Mesendoderm (in vitro differentiated cells): ENCODE measurements at regions not wholly inside any gene's neighbourhood (a gene's known extent, or its start where the extent isn't known, plus 50 kb on each side); places are given as distances from the start of the nearest gene placed in this dataset.

Experiments
- DNase-seq: peaks from one replicate; pipeline ENCODE4 v3.0.0; 2013
- H2AK5ac ChIP-seq: 2 replicates; pipeline ENCODE4 v1.6.1; 2013; ENCODE audit warnings: low read length, inconsistent platforms
- H2BK120ac ChIP-seq: 2 replicates; pipeline ENCODE4 v1.6.1; 2013; ENCODE audit warnings: low read depth, mild to moderate bottlenecking, low read length, moderate library complexity, mixed read lengths
- H2BK15ac ChIP-seq: replicated peaks from 2 replicates; pipeline ENCODE4 v1.6.1; 2013; ENCODE audit warnings: low read depth, mild to moderate bottlenecking, moderate library complexity
- H2BK5ac ChIP-seq: 2 replicates; pipeline ENCODE4 v1.6.1; 2013; ENCODE audit warnings: low read length, inconsistent platforms
- H3K18ac ChIP-seq: 2 replicates; pipeline ENCODE4 v1.6.1; 2013; ENCODE audit warnings: mild to moderate bottlenecking, low read length, mixed read lengths
- H3K23ac ChIP-seq: one replicate; pipeline ENCODE4 v1.6.1; 2013; ENCODE audit warnings: low read length
- H3K27ac ChIP-seq: 2 replicates; pipeline ENCODE4 v1.5.1; 2013; ENCODE audit warnings: low read depth, mild to moderate bottlenecking, inconsistent platforms, low read length, moderate library complexity
- H3K27me3 ChIP-seq: 2 replicates; pipeline ENCODE4 v1.6.1; 2013; ENCODE audit warnings: low read length, control low read depth, mild to moderate bottlenecking, inconsistent platforms; ENCODE audit not compliant: insufficient read depth, poor library complexity
- H3K36me3 ChIP-seq: 2 replicates; pipeline ENCODE4 v1.6.1; 2013; ENCODE audit warnings: low read length, inconsistent platforms; ENCODE audit not compliant: control insufficient read depth, insufficient read depth
- H3K4ac ChIP-seq: one replicate; pipeline ENCODE4 v1.6.1; 2013; ENCODE audit warnings: low read depth, mild to moderate bottlenecking, low read length, moderate library complexity
- H3K4me1 ChIP-seq: 2 replicates; pipeline ENCODE4 v1.6.1; 2013; ENCODE audit warnings: low read depth, low read length, inconsistent platforms; ENCODE audit not compliant: control insufficient read depth
- H3K4me2 ChIP-seq: 2 replicates; pipeline ENCODE4 v1.6.1; 2013; ENCODE audit warnings: low read length
- H3K4me3 ChIP-seq: 2 replicates; pipeline ENCODE4 v1.5.1; 2013; ENCODE audit warnings: mild to moderate bottlenecking, low read length
- H3K56ac ChIP-seq: one replicate; pipeline ENCODE4 v1.6.1; 2013; ENCODE audit warnings: low read length
- H3K79me1 ChIP-seq: 2 replicates; pipeline ENCODE4 v1.6.1; 2013; ENCODE audit warnings: low read length, inconsistent platforms
- H3K79me2 ChIP-seq: 2 replicates; pipeline ENCODE4 v1.6.1; 2013; ENCODE audit warnings: mild to moderate bottlenecking, low read length; ENCODE audit not compliant: control insufficient read depth, insufficient read depth
- H3K9ac ChIP-seq: 2 replicates; pipeline ENCODE4 v1.6.1; 2013; ENCODE audit warnings: low read length, inconsistent platforms
- H4K5ac ChIP-seq: one replicate; pipeline ENCODE4 v1.6.1; 2013; ENCODE audit warnings: low read length
- H4K8ac ChIP-seq: one replicate; pipeline ENCODE4 v1.6.1; 2013; ENCODE audit warnings: low read depth, mild to moderate bottlenecking, control low read depth, low read length, moderate library complexity
- WGBS: extraction: QIAGEN DNeasy Blood & Tissue Kit; methylation state at CpG from one replicate; pipeline ENCODE4 v1.1.7; 2013; ENCODE audit warnings: low lambda C conversion rate, missing lambda C conversion rate; ENCODE audit not compliant: insufficient coverage; ENCODE audit errors: extremely low coverage; 5-methylcytosine and 5-hydroxymethylcytosine counted together

- no peak overlapping the region for H3K18ac ChIP-seq
- no peak overlapping the region for H3K27ac ChIP-seq
- no peak overlapping the region for H3K4me2 ChIP-seq
- H3K9ac ChIP-seq, result no peak overlapping the region
- no peak overlapping the region for H3K4me3 ChIP-seq
- H2AK5ac ChIP-seq, result no peak overlapping the region
- H3K56ac ChIP-seq, result no peak overlapping the region
- no peak for DNase-seq
- no peaks in the 10 kb centered on the region for H3K79me2 ChIP-seq
- H3K27me3 ChIP-seq, result no peaks in the 10 kb centered on the region
- no peak overlapping the region for H4K5ac ChIP-seq
- no peak overlapping the region for H2BK120ac ChIP-seq
- no peak overlapping the region for H3K23ac ChIP-seq
- H2BK15ac ChIP-seq, result no peak overlapping the region
- H4K8ac ChIP-seq, result no peak overlapping the region
- H3K79me1 ChIP-seq, result no peaks in the 10 kb centered on the region
- no peak overlapping the region for H2BK5ac ChIP-seq
- no peaks in the 10 kb centered on the region for H3K36me3 ChIP-seq
- H3K4me1 ChIP-seq, result no peaks in the 10 kb centered on the region
- no peak overlapping the region for H3K4ac ChIP-seq
These were observed 158.2 kb downstream of the SLC38A4 start for GRCh38 chr12:46667551-46667950.

GRCh38 chr12:46664761-46665287, 161.0 kb downstream of the SLC38A4 start:
- H3K4me1 ChIP-seq, result peaks cover 8% of the 10 kb centered on the region
- H3K9ac ChIP-seq, result no peak overlapping the region
- no peak overlapping the region for H3K4ac ChIP-seq
- peak; percentile 37 for DNase-seq
- H2BK5ac ChIP-seq, result no peak overlapping the region
- H3K23ac ChIP-seq, result no peak overlapping the region
- no CpG with 5 or more reads among the region's 3 CpGs for WGBS
- no peak overlapping the region for H3K27ac ChIP-seq
- no peaks in the 10 kb centered on the region for H3K27me3 ChIP-seq
- H2BK120ac ChIP-seq, result no peak overlapping the region
- no peaks in the 10 kb centered on the region for H3K79me2 ChIP-seq
- H4K8ac ChIP-seq, result no peak overlapping the region
- H3K18ac ChIP-seq, result no peak overlapping the region
- H3K56ac ChIP-seq, result no peak overlapping the region
- no peak overlapping the region for H3K4me2 ChIP-seq
- no peak overlapping the region for H2BK15ac ChIP-seq
- H3K79me1 ChIP-seq, result no peaks in the 10 kb centered on the region
- H4K5ac ChIP-seq, result no peak overlapping the region
- no peak overlapping the region for H3K4me3 ChIP-seq
- no peak overlapping the region for H2AK5ac ChIP-seq
- H3K36me3 ChIP-seq, result no peaks in the 10 kb centered on the region

GRCh38 chr12:46663318-46663717, 162.5 kb downstream of the SLC38A4 start:
- Histone ChIP-seq H2BK15ac (no peak overlapping the region), H4K8ac (no peak overlapping the region), H3K23ac (no peak overlapping the region), H2BK120ac (no peak overlapping the region), H3K27ac (no peak overlapping the region), H3K79me1 (no peaks in the 10 kb centered on the region), H4K5ac (no peak overlapping the region), H2BK5ac (peak overlapping the region; percentile 47), H3K4me2 (no peak overlapping the region), H3K36me3 (no peaks in the 10 kb centered on the region), H3K9ac (no peak overlapping the region), H2AK5ac (peak overlapping the region; percentile 14), H3K18ac (no peak overlapping the region), H3K79me2 (no peaks in the 10 kb centered on the region), H3K27me3 (no peaks in the 10 kb centered on the region), H3K4ac (no peak overlapping the region), H3K56ac (no peak overlapping the region), H3K4me1 (peaks cover 11% of the 10 kb centered on the region), H3K4me3 (no peak overlapping the region)
- DNase-seq, result no peak

GRCh38 chr12:46661110-46661845, 164.5 kb downstream of the SLC38A4 start:
- Histone ChIP-seq H2BK120ac (no peak overlapping the region), H3K27me3 (no peaks in the 10 kb centered on the region), H3K4me2 (no peak overlapping the region), H3K4me3 (no peak overlapping the region), H4K5ac (no peak overlapping the region), H3K4me1 (peaks cover 11% of the 10 kb centered on the region), H2BK5ac (no peak overlapping the region), H4K8ac (no peak overlapping the region), H3K23ac (no peak overlapping the region), H3K36me3 (no peaks in the 10 kb centered on the region), H3K56ac (peak overlapping the region; percentile 30), H2BK15ac (peak overlapping the region; percentile 88), H3K79me1 (no peaks in the 10 kb centered on the region), H3K79me2 (no peaks in the 10 kb centered on the region), H2AK5ac (no peak overlapping the region), H3K4ac (no peak overlapping the region), H3K9ac (no peak overlapping the region), H3K18ac (no peak overlapping the region), H3K27ac (peak overlapping the region; percentile 36)
- WGBS, result no CpG with 5 or more reads among the region's 2 CpGs
- DNase-seq, result peak; percentile 93

- Histone ChIP-seq H3K27ac (no peak overlapping the region), H4K8ac (no peak overlapping the region), H3K79me2 (no peaks in the 10 kb centered on the region), H2BK120ac (peak overlapping the region; percentile 51), H3K9ac (no peak overlapping the region), H3K4me1 (peaks cover 11% of the 10 kb centered on the region), H3K79me1 (no peaks in the 10 kb centered on the region), H3K23ac (no peak overlapping the region), H3K56ac (peak overlapping the region; percentile 30), H3K18ac (no peak overlapping the region), H3K27me3 (no peaks in the 10 kb centered on the region), H2AK5ac (no peak overlapping the region), H2BK15ac (peak overlapping the region; percentile 88), H3K4me2 (no peak overlapping the region), H4K5ac (no peak overlapping the region), H3K4me3 (no peak overlapping the region), H2BK5ac (no peak overlapping the region), H3K4ac (no peak overlapping the region), H3K36me3 (no peaks in the 10 kb centered on the region)
- no peak for DNase-seq
- WGBS, result no CpG with 5 or more reads among the region's 5 CpGs
These were observed 165.1 kb downstream of the SLC38A4 start for GRCh38 chr12:46660719-46661109.

- Histone ChIP-seq H3K4me2 (no peak overlapping the region), H2BK15ac (peak overlapping the region; percentile 88), H3K23ac (no peak overlapping the region), H3K79me2 (no peaks in the 10 kb centered on the region), H3K18ac (peak overlapping the region; percentile 68), H3K56ac (no peak overlapping the region), H3K27me3 (no peaks in the 10 kb centered on the region), H3K4ac (no peak overlapping the region), H3K36me3 (no peaks in the 10 kb centered on the region), H3K4me3 (no peak overlapping the region), H4K5ac (no peak overlapping the region), H2BK120ac (no peak overlapping the region), H2AK5ac (no peak overlapping the region), H4K8ac (no peak overlapping the region), H3K79me1 (no peaks in the 10 kb centered on the region), H3K9ac (no peak overlapping the region), H3K4me1 (peaks cover 11% of the 10 kb centered on the region), H2BK5ac (no peak overlapping the region), H3K27ac (no peak overlapping the region)
- no peak for DNase-seq
- no CpG with 5 or more reads among the region's 1 CpG for WGBS
These were observed 165.5 kb downstream of the SLC38A4 start for GRCh38 chr12:46660276-46660675.
